Activated B cell treated with CpG ODN at 0.5 μM for 24 hours (primary cell): ENCODE measurements at regions not wholly inside any gene's neighbourhood (a gene's known extent, or its start where the extent isn't known, plus 50 kb on each side); places are given as distances from the start of the nearest gene placed in this dataset.

Source experiments
- ATAC-seq: fragments of 200-7000 bp; cut with Tn5 transposase; one replicate; pipeline ENCODE4 v1.10.0; 2021; ENCODE audit warnings: low read depth, mild to moderate bottlenecking, moderate library complexity
- CTCF ChIA-PET: fragments of 350-600 bp; sonication (Branson Sonifier 250); formaldehyde crosslinking; loops from one replicate; lab custom pipeline; 2021; ENCODE audit warnings: antibody characterized with exemption; lab: Charles Lee
- POLR2A ChIA-PET: fragments of 350-600 bp; sonication (Branson Sonifier 250); formaldehyde crosslinking; loops from one replicate; lab custom pipeline; 2021; ENCODE audit warnings: antibody characterized with exemption; lab: Charles Lee
- DNase-seq: peaks from one replicate; pipeline ENCODE4 v3.0.0; 2022
- H3K27ac Mint-ChIP-seq: one replicate; pipeline ENCODE4 v1.8.0; 2020; ENCODE audit warnings: mixed read lengths
- H3K27me3 Mint-ChIP-seq: one replicate; pipeline ENCODE4 v1.8.0; 2021; ENCODE audit warnings: mixed read lengths
- H3K36me3 Mint-ChIP-seq: one replicate; pipeline ENCODE4 v1.8.0; 2021; ENCODE audit warnings: low read depth, mixed read lengths
- H3K4me1 Mint-ChIP-seq: one replicate; pipeline ENCODE4 v1.8.0; 2021; ENCODE audit warnings: mixed read lengths
- H3K4me3 Mint-ChIP-seq: one replicate; pipeline ENCODE4 v1.8.0; 2020; ENCODE audit warnings: mild to moderate bottlenecking, mixed read lengths
- H3K9me3 Mint-ChIP-seq: one replicate; pipeline ENCODE4 v1.8.0; 2020; ENCODE audit warnings: mixed read lengths
- intact Hi-C: fragments of 100-400 bp; cut with micrococcal nuclease; formaldehyde crosslinking; loops from one replicate; pipeline ENCODE4 v1.15.1; 2024
- TF ChIP-seq, protein P1 (sequence below): fragments of 200-600 bp; IDR thresholded peaks from one replicate; pipeline ENCODE4 v1.8.0; 2022; ENCODE audit warnings: antibody characterized with exemption, mild to moderate bottlenecking

- H3K36me3 Mint-ChIP-seq: no peaks in the 10 kb centered on the region
- no peak overlapping the region for H3K4me3 Mint-ChIP-seq
Measured at GRCh38 chr4:62914758-62915157, 1494.5 kb downstream of the TECRL start.

DNA sequence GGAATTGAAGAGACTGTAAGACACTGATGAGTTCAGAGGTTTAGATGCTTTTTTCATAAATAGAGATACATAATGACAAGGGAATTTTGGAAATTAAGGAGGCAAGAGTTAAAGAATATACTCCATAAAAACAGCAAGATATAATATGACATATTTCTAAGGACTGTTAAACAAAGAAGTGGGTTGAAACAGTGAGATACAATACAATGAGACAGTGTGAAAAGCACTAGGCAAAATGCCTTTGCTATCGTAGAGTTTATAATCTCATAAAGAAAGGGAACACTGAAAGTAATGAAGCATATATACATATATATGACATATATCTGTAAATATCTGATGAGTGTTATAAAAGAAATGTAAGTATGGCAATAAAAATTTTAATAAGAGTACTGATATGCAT lies 1496.2 kb downstream of the TECRL start:
- Mint-ChIP-seq H3K4me3 (no peak overlapping the region), H3K4me1 (no peaks in the 10 kb centered on the region), H3K27me3 (no peaks in the 10 kb centered on the region), H3K27ac (no peak overlapping the region), H3K36me3 (no peaks in the 10 kb centered on the region), H3K9me3 (peaks cover 6% of the 10 kb centered on the region)
- ChIA-PET POLR2A (no interaction called here), CTCF (no interaction called here)
- DNase-seq: no peak
- intact Hi-C loops: no loop called here
- ATAC-seq: no peak
- TF ChIP-seq, protein P1, sequence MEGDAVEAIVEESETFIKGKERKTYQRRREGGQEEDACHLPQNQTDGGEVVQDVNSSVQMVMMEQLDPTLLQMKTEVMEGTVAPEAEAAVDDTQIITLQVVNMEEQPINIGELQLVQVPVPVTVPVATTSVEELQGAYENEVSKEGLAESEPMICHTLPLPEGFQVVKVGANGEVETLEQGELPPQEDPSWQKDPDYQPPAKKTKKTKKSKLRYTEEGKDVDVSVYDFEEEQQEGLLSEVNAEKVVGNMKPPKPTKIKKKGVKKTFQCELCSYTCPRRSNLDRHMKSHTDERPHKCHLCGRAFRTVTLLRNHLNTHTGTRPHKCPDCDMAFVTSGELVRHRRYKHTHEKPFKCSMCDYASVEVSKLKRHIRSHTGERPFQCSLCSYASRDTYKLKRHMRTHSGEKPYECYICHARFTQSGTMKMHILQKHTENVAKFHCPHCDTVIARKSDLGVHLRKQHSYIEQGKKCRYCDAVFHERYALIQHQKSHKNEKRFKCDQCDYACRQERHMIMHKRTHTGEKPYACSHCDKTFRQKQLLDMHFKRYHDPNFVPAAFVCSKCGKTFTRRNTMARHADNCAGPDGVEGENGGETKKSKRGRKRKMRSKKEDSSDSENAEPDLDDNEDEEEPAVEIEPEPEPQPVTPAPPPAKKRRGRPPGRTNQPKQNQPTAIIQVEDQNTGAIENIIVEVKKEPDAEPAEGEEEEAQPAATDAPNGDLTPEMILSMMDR: no peak

More at GRCh38 chr4:62914758-62915157, 1494.5 kb downstream of the TECRL start:
- intact Hi-C loops: no loop called here
- TF ChIP-seq, protein P1: no peak
- ATAC-seq: no peak
- Mint-ChIP-seq H3K9me3 (peaks cover 6% of the 10 kb centered on the region), H3K27me3 (no peaks in the 10 kb centered on the region), H3K4me1 (no peaks in the 10 kb centered on the region), H3K27ac (no peak overlapping the region)
- ChIA-PET CTCF (interaction anchor here (0.6 kb wide), 1 partner anchor 14 kb away, joined by 4 read pairs; no protein-coding TSS in a partner anchor), POLR2A (no interaction called here)
- DNase-seq: no peak

DNA sequence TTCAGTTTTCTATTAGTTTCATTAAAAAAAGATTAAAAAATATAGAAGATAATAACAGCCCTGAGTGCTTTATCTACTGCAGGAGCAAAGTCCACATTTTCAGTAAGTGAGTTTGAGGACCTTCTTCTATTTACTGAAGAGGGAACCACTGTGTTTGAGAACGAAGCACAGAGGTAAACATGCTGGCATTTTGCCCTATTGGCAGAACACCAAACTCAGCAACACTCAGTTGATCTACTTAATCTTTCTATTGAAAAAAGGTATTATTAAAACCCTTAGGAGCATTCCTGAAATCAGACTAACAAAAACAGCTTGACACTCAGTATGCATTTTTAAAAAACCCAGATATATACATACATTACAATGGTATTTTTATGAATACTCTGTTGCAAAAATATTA lies 1496.7 kb downstream of the TECRL start:
- intact Hi-C loops: no loop called here
- no peak for DNase-seq
- ATAC-seq: no peak
- H3K27ac Mint-ChIP-seq: no peak overlapping the region
- H3K9me3 Mint-ChIP-seq: peaks cover 6% of the 10 kb centered on the region
- no peak overlapping the region for H3K4me3 Mint-ChIP-seq
- H3K36me3 Mint-ChIP-seq: no peaks in the 10 kb centered on the region
- CTCF ChIA-PET: no interaction called here
- POLR2A ChIA-PET: no interaction called here
- no peaks in the 10 kb centered on the region for H3K4me1 Mint-ChIP-seq
- TF ChIP-seq, protein P1: no peak
- no peaks in the 10 kb centered on the region for H3K27me3 Mint-ChIP-seq

DNA sequence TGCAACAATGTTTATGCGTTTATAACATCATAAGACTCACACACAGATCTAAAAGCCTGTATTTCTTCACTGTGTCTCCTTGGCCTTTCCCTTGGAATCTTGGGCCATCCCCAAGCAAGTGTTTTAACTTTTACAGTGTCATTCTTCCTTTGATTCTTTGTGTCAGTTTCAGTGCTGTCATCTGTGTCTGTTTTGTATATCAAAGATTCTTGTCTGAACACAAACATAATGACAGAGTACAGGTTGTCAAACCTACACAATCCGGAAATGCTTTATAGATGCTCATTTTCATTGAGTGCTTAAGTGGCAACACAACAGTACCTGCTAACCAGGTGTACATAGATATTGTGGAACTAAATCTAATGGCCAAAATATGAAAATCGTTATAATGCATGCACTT lies 1500.0 kb downstream of the TECRL start:
- H3K9me3 Mint-ChIP-seq: peaks cover 9% of the 10 kb centered on the region
- DNase-seq (no peak), ATAC-seq (no peak)
- ChIA-PET POLR2A (no interaction called here), CTCF (no interaction called here)
- H3K27me3 Mint-ChIP-seq: no peaks in the 10 kb centered on the region
- H3K4me3 Mint-ChIP-seq: no peak overlapping the region
- no peaks in the 10 kb centered on the region for H3K36me3 Mint-ChIP-seq
- no peak overlapping the region for H3K27ac Mint-ChIP-seq
- TF ChIP-seq, protein P1: no peak
- no peaks in the 10 kb centered on the region for H3K4me1 Mint-ChIP-seq
- intact Hi-C loops: no loop called here

DNA sequence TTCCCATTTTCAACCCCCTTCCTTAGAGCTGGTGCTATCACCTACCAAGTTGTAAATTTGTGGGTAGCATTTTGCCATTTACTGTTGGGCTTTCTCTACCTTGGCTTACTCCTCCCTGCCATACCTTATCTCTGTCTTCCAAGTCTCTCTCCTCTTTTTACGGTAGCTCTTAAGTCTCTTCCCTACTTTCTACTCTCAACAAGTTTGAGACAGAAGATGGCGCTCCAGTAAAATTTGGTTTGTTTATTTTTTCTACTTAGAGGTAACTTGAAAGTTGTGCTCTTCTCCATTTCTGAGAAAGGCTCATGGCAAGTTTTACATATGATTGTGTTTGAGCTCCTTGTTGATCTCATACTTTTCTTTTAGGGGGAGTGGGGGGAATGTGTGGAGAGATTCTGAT lies 1508.1 kb downstream of the TECRL start:
- intact Hi-C loops: no loop called here
- Mint-ChIP-seq H3K4me1 (no peaks in the 10 kb centered on the region), H3K27ac (no peak overlapping the region), H3K36me3 (no peaks in the 10 kb centered on the region), H3K9me3 (peaks cover 6% of the 10 kb centered on the region), H3K4me3 (no peak overlapping the region), H3K27me3 (no peaks in the 10 kb centered on the region)
- TF ChIP-seq, protein P1: no peak
- DNase-seq (no peak), ATAC-seq (no peak)
- ChIA-PET CTCF (no interaction called here), POLR2A (no interaction called here)
